Liver (tissue), 8 donors: ENCODE measurements at regions not wholly inside any gene's neighbourhood (a gene's known extent, or its start where the extent isn't known, plus 50 kb on each side); places are given as distances from the start of the nearest gene placed in this dataset.

ENCODE experiments used
- DNase-seq: peaks from one replicate; pipeline ENCODE4 v3.0.0-alpha.2; 2017; ENCODE audit warnings: low spot score
- H3K27ac ChIP-seq, 2 donors: one replicate each; pipeline ENCODE4 v1.7.0; 2013; ENCODE audit warnings: inconsistent platforms in 2 of 2, low read length in 2 of 2, control low read depth in 1 of 2, low read depth in 1 of 2, mild to moderate bottlenecking in 1 of 2
- H3K27me3 ChIP-seq, 4 donors: one replicate each; pipeline versions ENCODE4 v1.6.1 to v1.7.0; 2013; ENCODE audit warnings: low read length in 3 of 4, inconsistent platforms in 1 of 4, mild to moderate bottlenecking in 1 of 4, moderate library complexity in 1 of 4; ENCODE audit not compliant: control insufficient read depth in 4 of 4, insufficient read depth in 4 of 4
- H3K36me3 ChIP-seq, 4 donors: one replicate each; pipeline versions ENCODE4 v1.6.1 to v1.7.0; 2013; ENCODE audit warnings: low read length in 3 of 4, mild to moderate bottlenecking in 3 of 4, low read depth in 1 of 4, moderate library complexity in 1 of 4; ENCODE audit not compliant: control insufficient read depth in 4 of 4, insufficient read depth in 3 of 4
- H3K4me1 ChIP-seq, 4 donors: one replicate each; pipeline versions ENCODE4 v1.6.1 to v1.7.0; 2013; ENCODE audit warnings: low read length in 3 of 4, mild to moderate bottlenecking in 3 of 4, moderate library complexity in 1 of 4; ENCODE audit not compliant: control insufficient read depth in 4 of 4, insufficient read depth in 4 of 4
- H3K4me3 ChIP-seq, 3 donors: one replicate each; pipeline versions ENCODE4 v1.6.1 to v1.7.0; 2013; ENCODE audit warnings: low read length in 3 of 3, control low read depth in 1 of 3, low read depth in 1 of 3, mild to moderate bottlenecking in 1 of 3
- H3K9ac ChIP-seq, 2 donors: one replicate each; pipeline ENCODE4 v1.7.0; 2013; ENCODE audit warnings: low read length in 2 of 2, mild to moderate bottlenecking in 2 of 2, moderate library complexity in 2 of 2, control low read depth in 1 of 2, low read depth in 1 of 2
- H3K9me3 ChIP-seq, 4 donors: one replicate each; pipeline versions ENCODE4 v1.6.1 to v1.7.0; 2013; ENCODE audit warnings: low read length in 3 of 4; ENCODE audit not compliant: control insufficient read depth in 4 of 4
- CTCF ChIP-seq: fragments of 150-350 bp; IDR thresholded peaks from 2 replicates; pipeline ENCODE4 v1.5.1; 2017; ENCODE audit warnings: improper control_type of control experiment, low read depth, low read length; ENCODE audit not compliant: missing input control
- EGR1 ChIP-seq, 2 donors: IDR thresholded peaks; 2 replicates each; pipeline ENCODE4 v1.6.1; 2016 to 2018; ENCODE audit warnings: antibody characterized with exemption in 2 of 2, low read depth in 2 of 2
- FOXA2 ChIP-seq: IDR thresholded peaks from 2 replicates; pipeline ENCODE4 v1.6.1; 2016; ENCODE audit warnings: antibody characterized with exemption
- GABPA ChIP-seq, 2 donors: IDR thresholded peaks in 1 of 2; conservative IDR thresholded peaks in 1 of 2; 2 replicates each; pipeline ENCODE4 v1.6.1; 2016; ENCODE audit warnings: antibody characterized with exemption in 2 of 2, mild to moderate bottlenecking in 1 of 2, moderate library complexity in 1 of 2
- HNF4A ChIP-seq, 2 donors: conservative IDR thresholded peaks; 2 replicates each; pipeline ENCODE4 v1.6.1; 2016; ENCODE audit warnings: antibody characterized with exemption in 2 of 2, mild to moderate bottlenecking in 2 of 2
- HNF4G ChIP-seq: IDR thresholded peaks from 2 replicates; pipeline ENCODE4 v1.6.1; 2016; ENCODE audit warnings: antibody characterized with exemption
- JUND ChIP-seq, 2 donors: IDR thresholded peaks; 2 replicates each; pipeline ENCODE4 v1.6.1; 2016; ENCODE audit warnings: antibody characterized with exemption in 2 of 2
- NR2F2 ChIP-seq: IDR thresholded peaks from 2 replicates; pipeline ENCODE4 v1.6.1; 2016; ENCODE audit warnings: antibody characterized with exemption
- RAD21 ChIP-seq, 2 donors: IDR thresholded peaks; 2 replicates each; pipeline ENCODE4 v1.6.1; 2016; ENCODE audit warnings: antibody characterized with exemption in 2 of 2, mild to moderate bottlenecking in 2 of 2
- RXRA ChIP-seq, 2 donors: IDR thresholded peaks; 2 replicates each; pipeline ENCODE4 v1.6.1; 2017 to 2018; ENCODE audit warnings: antibody characterized with exemption in 2 of 2, mild to moderate bottlenecking in 1 of 2
- SP1 ChIP-seq: IDR thresholded peaks from 2 replicates; pipeline ENCODE4 v1.6.1; 2018; ENCODE audit warnings: antibody characterized with exemption, mild to moderate bottlenecking
- TAF1 ChIP-seq: conservative IDR thresholded peaks from 2 replicates; pipeline ENCODE4 v1.6.1; 2016; ENCODE audit warnings: antibody characterized with exemption, mild to moderate bottlenecking
- YY1 ChIP-seq: IDR thresholded peaks from 2 replicates; pipeline ENCODE4 v1.6.1; 2016; ENCODE audit warnings: antibody characterized with exemption, mild to moderate bottlenecking
- WGBS: extraction: QIAGEN DNeasy Blood & Tissue Kit; methylation state at CpG from one replicate; pipeline ENCODE4 v1.1.7; 2013; 5-methylcytosine and 5-hydroxymethylcytosine counted together
- TF ChIP-seq, protein P1 (sequence below): IDR thresholded peaks from 2 replicates; pipeline ENCODE4 v1.6.1; 2016; ENCODE audit warnings: antibody characterized with exemption
- TF ChIP-seq, protein P2 (sequence below): IDR thresholded peaks from 2 replicates; pipeline ENCODE4 v1.6.1; 2016; ENCODE audit warnings: antibody characterized with exemption, mild to moderate bottlenecking
- TF ChIP-seq, protein P3 (sequence below): IDR thresholded peaks from 2 replicates; pipeline ENCODE4 v1.6.1; 2016; ENCODE audit warnings: antibody characterized with exemption
- TF ChIP-seq, protein P4 (sequence below): IDR thresholded peaks from 2 replicates; pipeline ENCODE4 v1.6.1; 2016; ENCODE audit warnings: antibody characterized with exemption
- donor health status: healthy.
- donor health status: healthy.
- donor health status: healthy.
- donor health status: healthy.
- donor health status: healthy.

DNA sequence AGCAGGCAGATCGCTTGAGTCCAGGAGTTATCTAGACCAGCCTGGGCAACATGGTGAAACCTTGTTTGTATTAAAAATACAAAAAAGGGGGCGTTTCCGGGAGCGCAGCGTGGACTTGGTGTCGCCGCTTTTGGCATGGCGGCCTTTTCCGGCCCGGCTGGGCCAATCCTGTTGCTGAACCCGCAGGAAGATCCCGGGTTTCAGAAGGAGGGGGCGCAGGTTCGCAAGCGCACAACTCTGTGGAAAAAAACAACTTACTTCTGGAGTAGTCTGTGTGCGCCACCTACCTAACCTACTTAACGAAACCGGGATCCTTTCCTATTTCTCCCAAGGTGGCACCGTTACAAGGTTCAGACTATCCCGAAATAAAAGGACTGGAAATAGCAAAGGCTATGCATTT lies 198.6 kb downstream of the MSX2 start:
- WGBS = 93% methylated on average over 20 of the region's 20 CpGs
- Histone ChIP-seq H3K27me3 (no peaks in the 10 kb centered on the region), H3K9me3 (no peaks in the 10 kb centered on the region), H3K36me3 (no peaks in the 10 kb centered on the region), H3K4me3 (no peak overlapping the region), H3K27ac (no peak overlapping the region), H3K4me1 (no peaks in the 10 kb centered on the region), H3K9ac (no peak overlapping the region)
- no peak for TF ChIP-seq YY1
- no peak for TF ChIP-seq SP1
- no peak for DNase-seq

- no peaks in the 10 kb centered on the region for H3K9me3 ChIP-seq
- no peak for DNase-seq
- TF ChIP-seq JUND (IDR thresholded peaks at IDR 0.05) (no peak), HNF4G (no peak), YY1 (no peak)
- no peak overlapping the region for H3K9ac ChIP-seq
- no peak overlapping the region for H3K4me3 ChIP-seq
- H3K4me1 ChIP-seq = no peaks in the 10 kb centered on the region
- 52% methylated on average over 8 of the region's 8 CpGs for WGBS
- H3K36me3 ChIP-seq = no peaks in the 10 kb centered on the region
- no peak overlapping the region for H3K27ac ChIP-seq
- no peaks in the 10 kb centered on the region for H3K27me3 ChIP-seq
These were observed 196.6 kb downstream of the MSX2 start for GRCh38 chr5:174920906-174921550.

GRCh38 chr5:174919351-174919750 lies 195.0 kb downstream of the MSX2 start:
- 90% methylated on average over 3 of the region's 3 CpGs for WGBS
- H3K4me1 ChIP-seq = no peaks in the 10 kb centered on the region
- H3K27me3 ChIP-seq = no peaks in the 10 kb centered on the region

More at GRCh38 chr5:174919351-174919750, 195.0 kb downstream of the MSX2 start:
- Histone ChIP-seq H3K9ac (no peak overlapping the region), H3K9me3 (no peaks in the 10 kb centered on the region), H3K36me3 (no peaks in the 10 kb centered on the region), H3K4me3 (no peak overlapping the region), H3K27ac (no peak overlapping the region)
- no peak for DNase-seq
- no peak for TF ChIP-seq HNF4G
- TF ChIP-seq, protein P1, sequence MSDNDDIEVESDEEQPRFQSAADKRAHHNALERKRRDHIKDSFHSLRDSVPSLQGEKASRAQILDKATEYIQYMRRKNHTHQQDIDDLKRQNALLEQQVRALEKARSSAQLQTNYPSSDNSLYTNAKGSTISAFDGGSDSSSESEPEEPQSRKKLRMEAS = no peak
- TF ChIP-seq TAF1 = no peak
- no peak for TF ChIP-seq YY1
- no peak for TF ChIP-seq RXRA (IDR thresholded peaks at IDR 0.05)
- no peak for TF ChIP-seq CTCF
- TF ChIP-seq EGR1 (IDR thresholded peaks at IDR 0.05; ENCODE audit: low read depth in 2 of 2) = no peak
- no peak for TF ChIP-seq HNF4A (conservative IDR thresholded peaks at IDR 0.05)
- TF ChIP-seq FOXA2 = no peak
- TF ChIP-seq, protein P2, sequence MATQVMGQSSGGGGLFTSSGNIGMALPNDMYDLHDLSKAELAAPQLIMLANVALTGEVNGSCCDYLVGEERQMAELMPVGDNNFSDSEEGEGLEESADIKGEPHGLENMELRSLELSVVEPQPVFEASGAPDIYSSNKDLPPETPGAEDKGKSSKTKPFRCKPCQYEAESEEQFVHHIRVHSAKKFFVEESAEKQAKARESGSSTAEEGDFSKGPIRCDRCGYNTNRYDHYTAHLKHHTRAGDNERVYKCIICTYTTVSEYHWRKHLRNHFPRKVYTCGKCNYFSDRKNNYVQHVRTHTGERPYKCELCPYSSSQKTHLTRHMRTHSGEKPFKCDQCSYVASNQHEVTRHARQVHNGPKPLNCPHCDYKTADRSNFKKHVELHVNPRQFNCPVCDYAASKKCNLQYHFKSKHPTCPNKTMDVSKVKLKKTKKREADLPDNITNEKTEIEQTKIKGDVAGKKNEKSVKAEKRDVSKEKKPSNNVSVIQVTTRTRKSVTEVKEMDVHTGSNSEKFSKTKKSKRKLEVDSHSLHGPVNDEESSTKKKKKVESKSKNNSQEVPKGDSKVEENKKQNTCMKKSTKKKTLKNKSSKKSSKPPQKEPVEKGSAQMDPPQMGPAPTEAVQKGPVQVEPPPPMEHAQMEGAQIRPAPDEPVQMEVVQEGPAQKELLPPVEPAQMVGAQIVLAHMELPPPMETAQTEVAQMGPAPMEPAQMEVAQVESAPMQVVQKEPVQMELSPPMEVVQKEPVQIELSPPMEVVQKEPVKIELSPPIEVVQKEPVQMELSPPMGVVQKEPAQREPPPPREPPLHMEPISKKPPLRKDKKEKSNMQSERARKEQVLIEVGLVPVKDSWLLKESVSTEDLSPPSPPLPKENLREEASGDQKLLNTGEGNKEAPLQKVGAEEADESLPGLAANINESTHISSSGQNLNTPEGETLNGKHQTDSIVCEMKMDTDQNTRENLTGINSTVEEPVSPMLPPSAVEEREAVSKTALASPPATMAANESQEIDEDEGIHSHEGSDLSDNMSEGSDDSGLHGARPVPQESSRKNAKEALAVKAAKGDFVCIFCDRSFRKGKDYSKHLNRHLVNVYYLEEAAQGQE = no peak
- TF ChIP-seq, protein P3, sequence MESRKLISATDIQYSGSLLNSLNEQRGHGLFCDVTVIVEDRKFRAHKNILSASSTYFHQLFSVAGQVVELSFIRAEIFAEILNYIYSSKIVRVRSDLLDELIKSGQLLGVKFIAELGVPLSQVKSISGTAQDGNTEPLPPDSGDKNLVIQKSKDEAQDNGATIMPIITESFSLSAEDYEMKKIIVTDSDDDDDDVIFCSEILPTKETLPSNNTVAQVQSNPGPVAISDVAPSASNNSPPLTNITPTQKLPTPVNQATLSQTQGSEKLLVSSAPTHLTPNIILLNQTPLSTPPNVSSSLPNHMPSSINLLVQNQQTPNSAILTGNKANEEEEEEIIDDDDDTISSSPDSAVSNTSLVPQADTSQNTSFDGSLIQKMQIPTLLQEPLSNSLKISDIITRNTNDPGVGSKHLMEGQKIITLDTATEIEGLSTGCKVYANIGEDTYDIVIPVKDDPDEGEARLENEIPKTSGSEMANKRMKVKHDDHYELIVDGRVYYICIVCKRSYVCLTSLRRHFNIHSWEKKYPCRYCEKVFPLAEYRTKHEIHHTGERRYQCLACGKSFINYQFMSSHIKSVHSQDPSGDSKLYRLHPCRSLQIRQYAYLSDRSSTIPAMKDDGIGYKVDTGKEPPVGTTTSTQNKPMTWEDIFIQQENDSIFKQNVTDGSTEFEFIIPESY = no peak
- TF ChIP-seq, protein P4, sequence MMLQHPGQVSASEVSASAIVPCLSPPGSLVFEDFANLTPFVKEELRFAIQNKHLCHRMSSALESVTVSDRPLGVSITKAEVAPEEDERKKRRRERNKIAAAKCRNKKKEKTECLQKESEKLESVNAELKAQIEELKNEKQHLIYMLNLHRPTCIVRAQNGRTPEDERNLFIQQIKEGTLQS = no peak
- TF ChIP-seq NR2F2 = no peak
- no peak for TF ChIP-seq GABPA (IDR thresholded peaks at IDR 0.05 in 1 of 2, conservative IDR thresholded peaks at IDR 0.05 in 1 of 2)
- no peak for TF ChIP-seq RAD21 (IDR thresholded peaks at IDR 0.05)
